ENCODE measurements at regions not wholly inside any gene's neighbourhood (a gene's known extent, or its start where the extent isn't known, plus 50 kb on each side); places are given as distances from the start of the nearest gene placed in this dataset.

DNA sequence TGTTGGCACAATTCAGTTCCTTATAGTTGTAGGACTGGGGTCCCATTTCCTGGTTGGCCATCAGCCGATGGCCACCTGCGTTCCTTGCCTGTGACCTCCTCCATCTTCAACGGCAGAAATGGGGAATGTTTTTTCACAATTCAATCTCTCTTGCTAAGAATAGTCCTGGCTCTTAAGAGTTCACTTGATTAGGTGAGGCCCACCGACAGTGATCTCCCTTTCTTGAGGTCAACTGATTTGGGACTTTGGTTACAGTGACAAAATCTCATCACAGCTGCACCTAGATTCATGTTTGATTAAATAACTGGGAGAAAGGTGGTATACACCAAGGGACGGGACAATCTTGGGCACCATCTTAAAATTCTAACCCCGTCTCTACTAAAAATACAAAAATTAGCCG is 139.1 kb upstream of the DTNBP1 start:
- TF ChIP-seq, protein P1, sequence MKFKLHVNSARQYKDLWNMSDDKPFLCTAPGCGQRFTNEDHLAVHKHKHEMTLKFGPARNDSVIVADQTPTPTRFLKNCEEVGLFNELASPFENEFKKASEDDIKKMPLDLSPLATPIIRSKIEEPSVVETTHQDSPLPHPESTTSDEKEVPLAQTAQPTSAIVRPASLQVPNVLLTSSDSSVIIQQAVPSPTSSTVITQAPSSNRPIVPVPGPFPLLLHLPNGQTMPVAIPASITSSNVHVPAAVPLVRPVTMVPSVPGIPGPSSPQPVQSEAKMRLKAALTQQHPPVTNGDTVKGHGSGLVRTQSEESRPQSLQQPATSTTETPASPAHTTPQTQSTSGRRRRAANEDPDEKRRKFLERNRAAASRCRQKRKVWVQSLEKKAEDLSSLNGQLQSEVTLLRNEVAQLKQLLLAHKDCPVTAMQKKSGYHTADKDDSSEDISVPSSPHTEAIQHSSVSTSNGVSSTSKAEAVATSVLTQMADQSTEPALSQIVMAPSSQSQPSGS (tag by site-specific recombination; IDR thresholded peaks at IDR 0.05; ENCODE audit: low read depth): no peak
- TF ChIP-seq ZBTB8A (tag by site-specific recombination; IDR thresholded peaks at IDR 0.05) (no peak), SP2 (tag by site-specific recombination; IDR thresholded peaks at IDR 0.05) (no peak), ZNF571 (tag by site-specific recombination; IDR thresholded peaks at IDR 0.05) (no peak)
- TF ChIP-seq, protein P2, sequence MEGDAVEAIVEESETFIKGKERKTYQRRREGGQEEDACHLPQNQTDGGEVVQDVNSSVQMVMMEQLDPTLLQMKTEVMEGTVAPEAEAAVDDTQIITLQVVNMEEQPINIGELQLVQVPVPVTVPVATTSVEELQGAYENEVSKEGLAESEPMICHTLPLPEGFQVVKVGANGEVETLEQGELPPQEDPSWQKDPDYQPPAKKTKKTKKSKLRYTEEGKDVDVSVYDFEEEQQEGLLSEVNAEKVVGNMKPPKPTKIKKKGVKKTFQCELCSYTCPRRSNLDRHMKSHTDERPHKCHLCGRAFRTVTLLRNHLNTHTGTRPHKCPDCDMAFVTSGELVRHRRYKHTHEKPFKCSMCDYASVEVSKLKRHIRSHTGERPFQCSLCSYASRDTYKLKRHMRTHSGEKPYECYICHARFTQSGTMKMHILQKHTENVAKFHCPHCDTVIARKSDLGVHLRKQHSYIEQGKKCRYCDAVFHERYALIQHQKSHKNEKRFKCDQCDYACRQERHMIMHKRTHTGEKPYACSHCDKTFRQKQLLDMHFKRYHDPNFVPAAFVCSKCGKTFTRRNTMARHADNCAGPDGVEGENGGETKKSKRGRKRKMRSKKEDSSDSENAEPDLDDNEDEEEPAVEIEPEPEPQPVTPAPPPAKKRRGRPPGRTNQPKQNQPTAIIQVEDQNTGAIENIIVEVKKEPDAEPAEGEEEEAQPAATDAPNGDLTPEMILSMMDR (tag by site-specific recombination; IDR thresholded peaks at IDR 0.05): no peak
- TF ChIP-seq, protein P3, sequence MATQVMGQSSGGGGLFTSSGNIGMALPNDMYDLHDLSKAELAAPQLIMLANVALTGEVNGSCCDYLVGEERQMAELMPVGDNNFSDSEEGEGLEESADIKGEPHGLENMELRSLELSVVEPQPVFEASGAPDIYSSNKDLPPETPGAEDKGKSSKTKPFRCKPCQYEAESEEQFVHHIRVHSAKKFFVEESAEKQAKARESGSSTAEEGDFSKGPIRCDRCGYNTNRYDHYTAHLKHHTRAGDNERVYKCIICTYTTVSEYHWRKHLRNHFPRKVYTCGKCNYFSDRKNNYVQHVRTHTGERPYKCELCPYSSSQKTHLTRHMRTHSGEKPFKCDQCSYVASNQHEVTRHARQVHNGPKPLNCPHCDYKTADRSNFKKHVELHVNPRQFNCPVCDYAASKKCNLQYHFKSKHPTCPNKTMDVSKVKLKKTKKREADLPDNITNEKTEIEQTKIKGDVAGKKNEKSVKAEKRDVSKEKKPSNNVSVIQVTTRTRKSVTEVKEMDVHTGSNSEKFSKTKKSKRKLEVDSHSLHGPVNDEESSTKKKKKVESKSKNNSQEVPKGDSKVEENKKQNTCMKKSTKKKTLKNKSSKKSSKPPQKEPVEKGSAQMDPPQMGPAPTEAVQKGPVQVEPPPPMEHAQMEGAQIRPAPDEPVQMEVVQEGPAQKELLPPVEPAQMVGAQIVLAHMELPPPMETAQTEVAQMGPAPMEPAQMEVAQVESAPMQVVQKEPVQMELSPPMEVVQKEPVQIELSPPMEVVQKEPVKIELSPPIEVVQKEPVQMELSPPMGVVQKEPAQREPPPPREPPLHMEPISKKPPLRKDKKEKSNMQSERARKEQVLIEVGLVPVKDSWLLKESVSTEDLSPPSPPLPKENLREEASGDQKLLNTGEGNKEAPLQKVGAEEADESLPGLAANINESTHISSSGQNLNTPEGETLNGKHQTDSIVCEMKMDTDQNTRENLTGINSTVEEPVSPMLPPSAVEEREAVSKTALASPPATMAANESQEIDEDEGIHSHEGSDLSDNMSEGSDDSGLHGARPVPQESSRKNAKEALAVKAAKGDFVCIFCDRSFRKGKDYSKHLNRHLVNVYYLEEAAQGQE (tag by site-specific recombination; IDR thresholded peaks at IDR 0.05): no peak
- TF ChIP-seq, protein P4, sequence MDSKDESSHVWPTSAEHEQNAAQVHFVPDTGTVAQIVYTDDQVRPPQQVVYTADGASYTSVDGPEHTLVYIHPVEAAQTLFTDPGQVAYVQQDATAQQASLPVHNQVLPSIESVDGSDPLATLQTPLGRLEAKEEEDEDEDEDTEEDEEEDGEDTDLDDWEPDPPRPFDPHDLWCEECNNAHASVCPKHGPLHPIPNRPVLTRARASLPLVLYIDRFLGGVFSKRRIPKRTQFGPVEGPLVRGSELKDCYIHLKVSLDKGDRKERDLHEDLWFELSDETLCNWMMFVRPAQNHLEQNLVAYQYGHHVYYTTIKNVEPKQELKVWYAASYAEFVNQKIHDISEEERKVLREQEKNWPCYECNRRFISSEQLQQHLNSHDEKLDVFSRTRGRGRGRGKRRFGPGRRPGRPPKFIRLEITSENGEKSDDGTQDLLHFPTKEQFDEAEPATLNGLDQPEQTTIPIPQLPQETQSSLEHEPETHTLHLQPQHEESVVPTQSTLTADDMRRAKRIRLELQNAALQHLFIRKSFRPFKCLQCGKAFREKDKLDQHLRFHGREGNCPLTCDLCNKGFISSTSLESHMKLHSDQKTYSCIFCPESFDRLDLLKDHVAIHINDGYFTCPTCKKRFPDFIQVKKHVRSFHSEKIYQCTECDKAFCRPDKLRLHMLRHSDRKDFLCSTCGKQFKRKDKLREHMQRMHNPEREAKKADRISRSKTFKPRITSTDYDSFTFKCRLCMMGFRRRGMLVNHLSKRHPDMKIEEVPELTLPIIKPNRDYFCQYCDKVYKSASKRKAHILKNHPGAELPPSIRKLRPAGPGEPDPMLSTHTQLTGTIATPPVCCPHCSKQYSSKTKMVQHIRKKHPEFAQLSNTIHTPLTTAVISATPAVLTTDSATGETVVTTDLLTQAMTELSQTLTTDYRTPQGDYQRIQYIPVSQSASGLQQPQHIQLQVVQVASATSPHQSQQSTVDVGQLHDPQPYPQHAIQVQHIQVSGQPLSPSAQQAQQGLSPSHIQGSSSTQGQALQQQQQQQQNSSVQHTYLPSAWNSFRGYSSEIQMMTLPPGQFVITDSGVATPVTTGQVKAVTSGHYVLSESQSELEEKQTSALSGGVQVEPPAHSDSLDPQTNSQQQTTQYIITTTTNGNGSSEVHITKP (tag by site-specific recombination; IDR thresholded peaks at IDR 0.05): no peak
- TF ChIP-seq, protein P5, sequence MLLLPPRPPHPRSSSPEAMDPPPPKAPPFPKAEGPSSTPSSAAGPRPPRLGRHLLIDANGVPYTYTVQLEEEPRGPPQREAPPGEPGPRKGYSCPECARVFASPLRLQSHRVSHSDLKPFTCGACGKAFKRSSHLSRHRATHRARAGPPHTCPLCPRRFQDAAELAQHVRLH (tag by site-specific recombination; IDR thresholded peaks at IDR 0.05): no peak
